A673 (cell line): ENCODE measurements at regions not wholly inside any gene's neighbourhood (a gene's known extent, or its start where the extent isn't known, plus 50 kb on each side); places are given as distances from the start of the nearest gene placed in this dataset.
"Not testable (repeated sequence)": the region's sequence is repeated elsewhere in the genome, so short reads cannot be mapped to it uniquely, and the experiment has no call there.

Source experiments
- BruUV-seq: library from RNA; stranded (reverse); fragments of 400-500 nt; replicated peaks from 2 replicates; lab custom pipeline; 2021; lab: Mats Ljungman, UMichigan
- CTCF ChIA-PET: fragments of 300-600 bp; sonication (Branson Sonifier 250); formaldehyde crosslinking; loops from one replicate; lab custom pipeline; 2022; ENCODE audit warnings: antibody characterized with exemption; lab: Charles Lee
- POLR2A ChIA-PET: fragments of 300-600 bp; sonication (Branson Sonifier 250); formaldehyde crosslinking; loops from one replicate; lab custom pipeline; 2022; ENCODE audit warnings: antibody characterized with exemption; ENCODE audit not compliant: low non-redundant PET; lab: Charles Lee
- DNase-seq: peaks from one replicate; pipeline ENCODE4 v3.0.0-alpha.2; 2015; ENCODE audit warnings: low spot score
- H3K27ac ChIP-seq: fragments of 200-600 bp; sonication (generic); 2 replicates; pipeline ENCODE4 v1.5.1; 2016; ENCODE audit warnings: mixed run types, low read depth, mild to moderate bottlenecking, mixed read lengths, antibody characterized with exemption, low read length; ENCODE audit not compliant: poor library complexity, severe bottlenecking
- H3K27me3 ChIP-seq: fragments of 200-600 bp; sonication (generic); replicated peaks from 2 replicates; pipeline ENCODE4 v1.6.1; 2017; ENCODE audit warnings: mixed run types, low read depth, mild to moderate bottlenecking, mixed read lengths, antibody characterized with exemption, low read length; ENCODE audit not compliant: insufficient read depth, poor library complexity
- H3K36me3 ChIP-seq: fragments of 200-600 bp; sonication (generic); 2 replicates; pipeline ENCODE4 v1.6.1; 2016; ENCODE audit warnings: mixed run types, mild to moderate bottlenecking, mixed read lengths, antibody characterized with exemption, low read length; ENCODE audit not compliant: insufficient read depth, poor library complexity, severe bottlenecking
- H3K4me1 ChIP-seq: fragments of 200-600 bp; sonication (generic); 2 replicates; pipeline ENCODE4 v1.6.1; 2017; ENCODE audit warnings: mixed run types, mild to moderate bottlenecking, mixed read lengths, antibody characterized with exemption, low read length; ENCODE audit not compliant: insufficient read depth, poor library complexity, severe bottlenecking
- H3K4me3 ChIP-seq: fragments of 200-600 bp; sonication (generic); 2 replicates; pipeline ENCODE4 v1.5.1; 2016; ENCODE audit warnings: low read depth, mixed run types, mild to moderate bottlenecking, mixed read lengths, low read length; ENCODE audit not compliant: poor library complexity, severe bottlenecking
- H3K9me3 ChIP-seq: fragments of 200-600 bp; sonication (generic); 2 replicates; pipeline ENCODE4 v1.6.1; 2016; ENCODE audit warnings: mixed run types, low read depth, mild to moderate bottlenecking, mixed read lengths, antibody characterized with exemption, low read length; ENCODE audit not compliant: poor library complexity, severe bottlenecking
- EZH2 ChIP-seq: fragments of 200-600 bp; sonication (generic); IDR thresholded peaks from 2 replicates; pipeline ENCODE4 v1.6.1; 2017; ENCODE audit warnings: borderline replicate concordance, low read depth, mild to moderate bottlenecking, mixed read lengths, antibody characterized with exemption, low read length; ENCODE audit not compliant: poor library complexity, severe bottlenecking
- intact Hi-C: fragments of 100-400 bp; cut with micrococcal nuclease; formaldehyde crosslinking; loops from one replicate; pipeline ENCODE4 v1.10.0; 2022; ENCODE audit not compliant: unreplicated experiment
- TF ChIP-seq, protein P1 (sequence below): fragments of 300-800, 200-600 bp; sonication (generic); conservative IDR thresholded peaks from 2 replicates; pipeline ENCODE4 v1.5.1; 2017; ENCODE audit warnings: low read depth, mild to moderate bottlenecking, antibody characterized with exemption, low read length, moderate library complexity, mixed read lengths

- DNase-seq, result no peak
- no peak overlapping the region for H3K27ac ChIP-seq
- H3K4me1 ChIP-seq, result no peaks in the 10 kb centered on the region
- no peaks in the 10 kb centered on the region for H3K9me3 ChIP-seq
- intact Hi-C loops, result no loop called here
- H3K36me3 ChIP-seq, result no peaks in the 10 kb centered on the region
- TF ChIP-seq, protein P1, sequence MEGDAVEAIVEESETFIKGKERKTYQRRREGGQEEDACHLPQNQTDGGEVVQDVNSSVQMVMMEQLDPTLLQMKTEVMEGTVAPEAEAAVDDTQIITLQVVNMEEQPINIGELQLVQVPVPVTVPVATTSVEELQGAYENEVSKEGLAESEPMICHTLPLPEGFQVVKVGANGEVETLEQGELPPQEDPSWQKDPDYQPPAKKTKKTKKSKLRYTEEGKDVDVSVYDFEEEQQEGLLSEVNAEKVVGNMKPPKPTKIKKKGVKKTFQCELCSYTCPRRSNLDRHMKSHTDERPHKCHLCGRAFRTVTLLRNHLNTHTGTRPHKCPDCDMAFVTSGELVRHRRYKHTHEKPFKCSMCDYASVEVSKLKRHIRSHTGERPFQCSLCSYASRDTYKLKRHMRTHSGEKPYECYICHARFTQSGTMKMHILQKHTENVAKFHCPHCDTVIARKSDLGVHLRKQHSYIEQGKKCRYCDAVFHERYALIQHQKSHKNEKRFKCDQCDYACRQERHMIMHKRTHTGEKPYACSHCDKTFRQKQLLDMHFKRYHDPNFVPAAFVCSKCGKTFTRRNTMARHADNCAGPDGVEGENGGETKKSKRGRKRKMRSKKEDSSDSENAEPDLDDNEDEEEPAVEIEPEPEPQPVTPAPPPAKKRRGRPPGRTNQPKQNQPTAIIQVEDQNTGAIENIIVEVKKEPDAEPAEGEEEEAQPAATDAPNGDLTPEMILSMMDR, result no peak
- TF ChIP-seq EZH2, result no peak
- H3K27me3 ChIP-seq, result no peaks in the 10 kb centered on the region
- no TSS peak for BruUV-seq
- CTCF ChIA-PET, result no interaction called here
- POLR2A ChIA-PET, result no interaction called here
- no peak overlapping the region for H3K4me3 ChIP-seq
These were observed 147.4 kb upstream of the RORA start for GRCh38 chr15:61376516-61376915.

DNA sequence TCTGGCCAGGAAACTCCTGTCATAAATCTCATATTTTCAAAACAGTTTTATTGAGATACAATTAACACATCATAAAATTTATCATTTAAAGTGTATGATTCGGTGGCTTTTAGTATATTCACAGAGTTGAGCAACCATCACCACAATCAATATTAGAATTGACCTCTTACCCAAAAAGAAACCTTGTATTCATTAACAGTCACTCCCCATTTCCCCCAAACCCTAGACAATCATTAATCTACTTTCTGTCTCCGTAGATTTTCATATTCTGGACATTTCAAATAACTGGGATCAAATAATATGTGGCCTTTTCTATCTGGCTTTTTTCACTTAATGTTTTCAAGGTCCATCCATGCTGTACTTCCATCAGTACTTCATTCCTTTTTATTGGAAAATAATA lies 145.7 kb upstream of the RORA start:
- BruUV-seq, result no TSS peak
- Histone ChIP-seq H3K4me3 (no peak overlapping the region), H3K27ac (no peak overlapping the region), H3K9me3 (no peaks in the 10 kb centered on the region), H3K4me1 (no peaks in the 10 kb centered on the region), H3K27me3 (no peaks in the 10 kb centered on the region), H3K36me3 (no peaks in the 10 kb centered on the region)
- no peak for DNase-seq
- CTCF ChIA-PET, result no interaction called here
- intact Hi-C loops, result no loop called here
- POLR2A ChIA-PET, result no interaction called here
- TF ChIP-seq, protein P1, result no peak
- no peak for TF ChIP-seq EZH2

DNA sequence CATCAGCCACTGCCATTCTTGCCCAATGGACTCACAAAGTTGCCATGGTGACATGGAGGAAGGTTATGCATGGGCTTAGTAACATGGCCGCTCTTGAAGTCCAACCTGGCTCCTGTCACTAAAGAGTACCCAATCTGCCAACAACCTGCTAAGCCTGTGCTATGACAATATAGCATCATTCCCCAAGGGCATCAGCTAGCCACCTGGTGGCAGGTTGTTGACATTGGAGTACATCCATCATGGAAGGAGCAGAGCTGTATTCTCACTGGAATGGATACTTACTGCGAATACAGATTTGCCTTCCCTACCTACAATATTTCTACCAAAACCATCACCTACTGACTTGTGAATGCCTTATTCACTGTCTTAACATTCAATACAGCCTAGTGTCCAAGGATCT lies 138.9 kb upstream of the RORA start:
- no peak for DNase-seq
- H3K36me3 ChIP-seq, result no peaks in the 10 kb centered on the region
- H3K4me1 ChIP-seq, result no peaks in the 10 kb centered on the region
- no peaks in the 10 kb centered on the region for H3K9me3 ChIP-seq
- intact Hi-C loops, result no loop called here
- no peak overlapping the region for H3K27ac ChIP-seq
- no peak for TF ChIP-seq EZH2
- CTCF ChIA-PET, result no interaction called here
- POLR2A ChIA-PET, result no interaction called here
- no peak overlapping the region for H3K4me3 ChIP-seq
- no peaks in the 10 kb centered on the region for H3K27me3 ChIP-seq
- BruUV-seq, result no TSS peak

GRCh38 chr15:61364871-61365270 lies 135.8 kb upstream of the RORA start:
- Histone ChIP-seq H3K4me1 (no peaks in the 10 kb centered on the region), H3K27ac (no peak overlapping the region), H3K27me3 (no peaks in the 10 kb centered on the region), H3K4me3 (no peak overlapping the region), H3K9me3 (no peaks in the 10 kb centered on the region), H3K36me3 (no peaks in the 10 kb centered on the region)
- CTCF ChIA-PET, result no interaction called here
- no TSS peak for BruUV-seq
- intact Hi-C loops, result no loop called here
- no peak for TF ChIP-seq EZH2
- DNase-seq, result peak; percentile 28
- POLR2A ChIA-PET, result no interaction called here

DNA sequence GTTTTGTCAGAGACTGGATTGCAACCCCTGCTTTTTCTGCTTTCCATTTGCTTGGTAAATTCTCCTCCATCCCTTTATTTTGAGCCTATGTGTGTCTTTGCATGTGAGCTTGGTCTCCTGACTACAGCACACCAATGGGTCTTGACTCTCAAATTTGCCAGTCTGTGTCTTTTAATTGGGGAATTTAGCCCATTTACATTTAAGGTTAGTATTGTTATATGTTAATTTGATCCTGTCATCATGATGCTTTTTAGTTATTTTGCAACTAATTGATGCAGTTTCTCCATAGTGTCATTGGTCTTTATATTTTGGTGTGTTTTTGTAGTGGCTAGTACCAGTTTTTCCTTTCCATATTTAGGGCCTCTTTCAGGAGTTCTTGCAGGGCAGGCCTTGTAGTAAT lies 133.8 kb upstream of the RORA start:
- DNase-seq, H3K27me3 ChIP-seq, CTCF ChIA-PET, intact Hi-C loops, POLR2A ChIA-PET, H3K27ac ChIP-seq, H3K4me1 ChIP-seq, H3K36me3 ChIP-seq, H3K4me3 ChIP-seq, H3K9me3 ChIP-seq, BruUV-seq: not testable (repeated sequence)
